Astrocyte (in vitro differentiated cells and primary cell): ENCODE measurements at regions not wholly inside any gene's neighbourhood (a gene's known extent, or its start where the extent isn't known, plus 50 kb on each side); places are given as distances from the start of the nearest gene placed in this dataset.

Experiments
- EZH2 ChIP-seq: IDR thresholded peaks from 2 replicates; pipeline ENCODE4 v1.6.1; 2012; ENCODE audit warnings: mild to moderate bottlenecking, low read length, inconsistent platforms; ENCODE audit not compliant: insufficient read depth
- TF ChIP-seq, protein P1 (sequence below): IDR thresholded peaks from 2 replicates; pipeline ENCODE4 v1.5.1; 2011; ENCODE audit warnings: low read depth, mild to moderate bottlenecking, inconsistent platforms, low read length, moderate library complexity; ENCODE audit not compliant: insufficient read depth

DNA sequence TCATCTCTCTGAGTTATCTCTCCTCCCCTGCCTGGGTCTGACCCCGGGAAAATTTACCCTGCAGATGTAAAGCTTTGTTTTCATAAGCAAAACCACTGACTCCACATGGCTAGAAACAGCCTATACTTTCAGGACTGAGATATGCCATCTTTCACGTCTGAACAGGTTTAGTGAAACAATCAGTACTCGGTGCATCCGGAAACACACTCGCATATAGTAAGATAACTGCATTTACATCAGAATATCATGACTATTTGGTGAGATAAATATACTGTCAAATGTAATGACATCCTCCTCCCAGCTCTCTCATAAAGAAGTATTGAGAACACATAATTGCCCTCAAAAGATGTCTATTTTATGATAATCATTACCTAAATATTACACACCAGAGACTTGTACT, 172.8 kb downstream of the EFNB2 start:
- TF ChIP-seq, protein P1, sequence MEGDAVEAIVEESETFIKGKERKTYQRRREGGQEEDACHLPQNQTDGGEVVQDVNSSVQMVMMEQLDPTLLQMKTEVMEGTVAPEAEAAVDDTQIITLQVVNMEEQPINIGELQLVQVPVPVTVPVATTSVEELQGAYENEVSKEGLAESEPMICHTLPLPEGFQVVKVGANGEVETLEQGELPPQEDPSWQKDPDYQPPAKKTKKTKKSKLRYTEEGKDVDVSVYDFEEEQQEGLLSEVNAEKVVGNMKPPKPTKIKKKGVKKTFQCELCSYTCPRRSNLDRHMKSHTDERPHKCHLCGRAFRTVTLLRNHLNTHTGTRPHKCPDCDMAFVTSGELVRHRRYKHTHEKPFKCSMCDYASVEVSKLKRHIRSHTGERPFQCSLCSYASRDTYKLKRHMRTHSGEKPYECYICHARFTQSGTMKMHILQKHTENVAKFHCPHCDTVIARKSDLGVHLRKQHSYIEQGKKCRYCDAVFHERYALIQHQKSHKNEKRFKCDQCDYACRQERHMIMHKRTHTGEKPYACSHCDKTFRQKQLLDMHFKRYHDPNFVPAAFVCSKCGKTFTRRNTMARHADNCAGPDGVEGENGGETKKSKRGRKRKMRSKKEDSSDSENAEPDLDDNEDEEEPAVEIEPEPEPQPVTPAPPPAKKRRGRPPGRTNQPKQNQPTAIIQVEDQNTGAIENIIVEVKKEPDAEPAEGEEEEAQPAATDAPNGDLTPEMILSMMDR: no peak
- no peak for TF ChIP-seq EZH2
